OCI-LY7 (cell line): ENCODE measurements at regions not wholly inside any gene's neighbourhood (a gene's known extent, or its start where the extent isn't known, plus 50 kb on each side); places are given as distances from the start of the nearest gene placed in this dataset.

ENCODE experiments used
- EZH2phosphoT487 ChIP-seq: fragments of 200-600 bp; sonication (generic); IDR thresholded peaks from 2 replicates; pipeline ENCODE4 v1.6.1; 2018; ENCODE audit warnings: low read depth, borderline replicate concordance, mild to moderate bottlenecking, mixed run types, antibody characterized with exemption, low read length, moderate library complexity, mixed read lengths
- TF ChIP-seq, protein P1 (sequence below): fragments of 200-600 bp; sonication (generic); conservative IDR thresholded peaks from 2 replicates; pipeline ENCODE4 v1.5.1; 2014; ENCODE audit warnings: mild to moderate bottlenecking, antibody characterized with exemption, low read length, moderate library complexity, mixed read lengths

DNA sequence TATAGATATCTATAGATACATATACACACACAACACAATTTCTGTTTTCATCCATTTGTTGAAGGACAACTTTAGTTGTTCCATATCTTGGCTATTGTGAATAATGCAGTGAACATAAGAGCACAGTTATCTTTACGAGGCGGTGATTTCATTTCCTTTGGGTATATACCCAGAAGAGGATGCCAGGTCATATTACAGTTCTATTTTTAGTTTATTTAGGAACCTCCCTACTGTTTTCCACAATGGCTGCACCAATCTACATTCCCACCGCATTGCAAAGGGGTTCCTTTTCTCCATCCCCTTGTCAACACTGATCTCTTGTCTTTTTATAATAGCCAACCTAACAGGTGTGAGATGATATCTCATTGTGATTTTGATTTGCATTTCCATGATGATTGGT is 143.4 kb upstream of the ARHGAP5 start:
- TF ChIP-seq, protein P1, sequence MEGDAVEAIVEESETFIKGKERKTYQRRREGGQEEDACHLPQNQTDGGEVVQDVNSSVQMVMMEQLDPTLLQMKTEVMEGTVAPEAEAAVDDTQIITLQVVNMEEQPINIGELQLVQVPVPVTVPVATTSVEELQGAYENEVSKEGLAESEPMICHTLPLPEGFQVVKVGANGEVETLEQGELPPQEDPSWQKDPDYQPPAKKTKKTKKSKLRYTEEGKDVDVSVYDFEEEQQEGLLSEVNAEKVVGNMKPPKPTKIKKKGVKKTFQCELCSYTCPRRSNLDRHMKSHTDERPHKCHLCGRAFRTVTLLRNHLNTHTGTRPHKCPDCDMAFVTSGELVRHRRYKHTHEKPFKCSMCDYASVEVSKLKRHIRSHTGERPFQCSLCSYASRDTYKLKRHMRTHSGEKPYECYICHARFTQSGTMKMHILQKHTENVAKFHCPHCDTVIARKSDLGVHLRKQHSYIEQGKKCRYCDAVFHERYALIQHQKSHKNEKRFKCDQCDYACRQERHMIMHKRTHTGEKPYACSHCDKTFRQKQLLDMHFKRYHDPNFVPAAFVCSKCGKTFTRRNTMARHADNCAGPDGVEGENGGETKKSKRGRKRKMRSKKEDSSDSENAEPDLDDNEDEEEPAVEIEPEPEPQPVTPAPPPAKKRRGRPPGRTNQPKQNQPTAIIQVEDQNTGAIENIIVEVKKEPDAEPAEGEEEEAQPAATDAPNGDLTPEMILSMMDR, result no peak
- no peak for TF ChIP-seq EZH2phosphoT487
